DND-41 (cell line): ENCODE measurements at regions not wholly inside any gene's neighbourhood (a gene's known extent, or its start where the extent isn't known, plus 50 kb on each side); places are given as distances from the start of the nearest gene placed in this dataset.

ENCODE experiments used
- CTCF ChIP-seq: IDR thresholded peaks from 2 replicates; pipeline ENCODE4 v1.5.1; 2012; ENCODE audit warnings: borderline replicate concordance, low read length, moderate library complexity, mild to moderate bottlenecking; ENCODE audit not compliant: poor library complexity, severe bottlenecking; ENCODE audit errors: extremely low read depth
- EZH2 ChIP-seq: IDR thresholded peaks from 3 replicates; pipeline ENCODE4 v1.6.1; 2012; ENCODE audit warnings: borderline replicate concordance, low read depth, mild to moderate bottlenecking, moderate library complexity, low read length, inconsistent platforms; ENCODE audit not compliant: severe bottlenecking

DNA sequence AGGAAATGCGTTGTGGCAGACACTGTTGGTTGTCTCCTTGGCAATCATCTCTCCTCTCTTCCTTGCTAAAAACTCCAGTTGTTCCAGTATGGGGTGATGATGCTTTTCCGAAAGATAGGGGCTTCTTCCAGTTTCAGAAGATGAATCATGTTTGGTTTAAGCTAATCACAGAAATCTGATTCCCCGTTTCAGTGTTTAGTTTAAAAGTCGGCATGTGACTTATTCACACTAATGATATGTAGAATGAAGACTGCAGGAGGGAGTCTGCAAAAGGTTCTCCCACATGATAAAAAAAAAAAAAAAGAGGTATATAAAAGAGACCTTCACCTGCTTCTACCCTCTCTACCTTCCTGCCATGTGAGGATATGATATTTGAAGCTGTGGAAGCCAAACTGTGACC, 239.0 kb upstream of the SIX2 start:
- TF ChIP-seq CTCF (no peak), EZH2 (no peak)
